HG02571 (cell line): ENCODE measurements at regions not wholly inside any gene's neighbourhood (a gene's known extent, or its start where the extent isn't known, plus 50 kb on each side); places are given as distances from the start of the nearest gene placed in this dataset.
"Not testable (repeated sequence)": the region's sequence is repeated elsewhere in the genome, so short reads cannot be mapped to it uniquely, and the experiment has no call there.

Experiments used
- ATAC-seq: cut with Tn5 transposase; IDR thresholded peaks from one replicate; pipeline ENCODE4 v1.9.1; 2021; ENCODE audit warnings: mild to moderate bottlenecking, moderate library complexity; ENCODE audit not compliant: unreplicated experiment

- no peak for ATAC-seq
Measured at GRCh38 chr1:194374649-194375048, 1188.2 kb upstream of the B3GALT2 start.

GRCh38 chr1:194372266-194372665 lies 1185.9 kb upstream of the B3GALT2 start:
- ATAC-seq = no peak

GRCh38 chr1:194369622-194370021 lies 1183.2 kb upstream of the B3GALT2 start:
- ATAC-seq = no peak

- no peak for ATAC-seq
Measured at GRCh38 chr1:194369060-194369459, 1182.6 kb upstream of the B3GALT2 start.

GRCh38 chr1:194367121-194367520 lies 1180.7 kb upstream of the B3GALT2 start:
- no peak for ATAC-seq

- ATAC-seq = no peak
Measured at GRCh38 chr1:194366705-194367104, 1180.3 kb upstream of the B3GALT2 start.

GRCh38 chr1:194362327-194362726 lies 1175.9 kb upstream of the B3GALT2 start:
- ATAC-seq = no peak

GRCh38 chr1:194361374-194362131 lies 1175.1 kb upstream of the B3GALT2 start:
- ATAC-seq = no peak

- ATAC-seq = no peak
Measured at GRCh38 chr1:194358208-194358581, 1171.8 kb upstream of the B3GALT2 start.

GRCh38 chr1:194357573-194358207 lies 1171.3 kb upstream of the B3GALT2 start:
- not testable (repeated sequence) for ATAC-seq

- ATAC-seq = peak; percentile 55
Measured at GRCh38 chr1:194355488-194356106, 1169.2 kb upstream of the B3GALT2 start.

GRCh38 chr1:194353121-194353520 lies 1166.7 kb upstream of the B3GALT2 start:
- no peak for ATAC-seq

GRCh38 chr1:194347200-194347599 lies 1160.8 kb upstream of the B3GALT2 start:
- ATAC-seq = no peak

GRCh38 chr1:194342484-194343262 lies 1156.3 kb upstream of the B3GALT2 start:
- no peak for ATAC-seq

- ATAC-seq = no peak
Measured at GRCh38 chr1:194341587-194341986, 1155.2 kb upstream of the B3GALT2 start.

- no peak for ATAC-seq
Measured at GRCh38 chr1:194339471-194339870, 1153.1 kb upstream of the B3GALT2 start.

- ATAC-seq = no peak
Measured at GRCh38 chr1:194338241-194338948, 1152.0 kb upstream of the B3GALT2 start.

GRCh38 chr1:194333240-194333639 lies 1146.8 kb upstream of the B3GALT2 start:
- ATAC-seq = no peak

GRCh38 chr1:194331758-194332157 lies 1145.3 kb upstream of the B3GALT2 start:
- no peak for ATAC-seq

- ATAC-seq = no peak
Measured at GRCh38 chr1:194322751-194323150, 1136.3 kb upstream of the B3GALT2 start.

GRCh38 chr1:194318790-194319280 lies 1132.4 kb upstream of the B3GALT2 start:
- ATAC-seq = no peak
